ENCODE measurements at regions not wholly inside any gene's neighbourhood (a gene's known extent, or its start where the extent isn't known, plus 50 kb on each side); places are given as distances from the start of the nearest gene placed in this dataset.

GRCh38 chr5:54820346-54821134, 164.9 kb downstream of the ESM1 start:
- no peak overlapping the region for H3K9ac ChIP-seq (ENCODE audit: low read length)
- no peaks in the 10 kb centered on the region for H3K36me3 ChIP-seq (ENCODE audit: control insufficient read depth, insufficient read depth, low read length)
- no peaks in the 10 kb centered on the region for H3K4me1 ChIP-seq (ENCODE audit: control insufficient read depth, insufficient read depth, low read length)
- no peak overlapping the region for H3K4me3 ChIP-seq (ENCODE audit: low read depth, low read length)
- H3K27me3 ChIP-seq (ENCODE audit: control insufficient read depth, insufficient read depth, low read length): no peaks in the 10 kb centered on the region
- no peak overlapping the region for H3K27ac ChIP-seq (ENCODE audit: low read depth, low read length)
- H3K9me3 ChIP-seq (ENCODE audit: control insufficient read depth, insufficient read depth, low read depth, low read length): no peaks in the 10 kb centered on the region

DNA sequence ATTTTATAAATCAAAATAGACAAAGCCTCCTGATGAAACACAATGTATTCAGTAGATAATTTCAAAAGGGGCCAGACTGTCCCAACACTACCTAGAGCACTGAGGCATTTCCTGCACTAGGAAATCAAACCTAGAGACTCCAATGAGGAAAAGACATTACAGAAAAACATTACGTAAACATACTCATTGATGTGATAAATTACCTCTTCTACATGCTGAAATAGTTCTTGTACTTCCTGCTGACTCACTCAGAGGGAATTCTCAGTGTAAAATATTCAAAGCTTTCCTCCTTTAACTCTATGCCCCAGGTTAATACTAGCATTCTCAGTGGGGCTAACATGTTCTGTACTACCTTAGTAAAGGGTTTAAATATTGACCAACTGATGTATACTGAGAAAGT, 178.0 kb downstream of the ESM1 start:
- Histone ChIP-seq H3K27me3 (ENCODE audit: control insufficient read depth, insufficient read depth, low read length) (no peaks in the 10 kb centered on the region), H3K27ac (ENCODE audit: low read depth, low read length) (no peak overlapping the region), H3K4me1 (ENCODE audit: control insufficient read depth, insufficient read depth, low read length) (no peaks in the 10 kb centered on the region), H3K9me3 (ENCODE audit: control insufficient read depth, insufficient read depth, low read depth, low read length) (peaks cover 34% of the 10 kb centered on the region), H3K4me3 (ENCODE audit: low read depth, low read length) (no peak overlapping the region), H3K9ac (ENCODE audit: low read length) (no peak overlapping the region), H3K36me3 (ENCODE audit: control insufficient read depth, insufficient read depth, low read length) (no peaks in the 10 kb centered on the region)

- H3K4me3 ChIP-seq (ENCODE audit: low read depth, low read length): no peak overlapping the region
- H3K27ac ChIP-seq (ENCODE audit: low read depth, low read length): no peak overlapping the region
- H3K36me3 ChIP-seq (ENCODE audit: control insufficient read depth, insufficient read depth, low read length): no peaks in the 10 kb centered on the region
- no peaks in the 10 kb centered on the region for H3K27me3 ChIP-seq (ENCODE audit: control insufficient read depth, insufficient read depth, low read length)
- H3K9ac ChIP-seq (ENCODE audit: low read length): no peak overlapping the region
- H3K9me3 ChIP-seq (ENCODE audit: control insufficient read depth, insufficient read depth, low read depth, low read length): peaks cover 15% of the 10 kb centered on the region
- H3K4me1 ChIP-seq (ENCODE audit: control insufficient read depth, insufficient read depth, low read length): no peaks in the 10 kb centered on the region
These were observed 180.9 kb downstream of the ESM1 start for GRCh38 chr5:54804521-54804920.

- H3K9ac ChIP-seq (ENCODE audit: low read length): no peak overlapping the region
These were observed 181.3 kb downstream of the ESM1 start for GRCh38 chr5:54804086-54804485.

GRCh38 chr5:54803471-54804011, 181.9 kb downstream of the ESM1 start:
- H3K4me1 ChIP-seq (ENCODE audit: control insufficient read depth, insufficient read depth, low read length): no peaks in the 10 kb centered on the region
- H3K27me3 ChIP-seq (ENCODE audit: control insufficient read depth, insufficient read depth, low read length): no peaks in the 10 kb centered on the region
- peaks cover 7% of the 10 kb centered on the region for H3K9me3 ChIP-seq (ENCODE audit: control insufficient read depth, insufficient read depth, low read depth, low read length)
- no peak overlapping the region for H3K4me3 ChIP-seq (ENCODE audit: low read depth, low read length)
- no peak overlapping the region for H3K9ac ChIP-seq (ENCODE audit: low read length)
- H3K36me3 ChIP-seq (ENCODE audit: control insufficient read depth, insufficient read depth, low read length): no peaks in the 10 kb centered on the region
- H3K27ac ChIP-seq (ENCODE audit: low read depth, low read length): no peak overlapping the region

More at GRCh38 chr5:54804086-54804485, 181.3 kb downstream of the ESM1 start:
- Histone ChIP-seq H3K4me3 (ENCODE audit: low read depth, low read length) (no peak overlapping the region), H3K36me3 (ENCODE audit: control insufficient read depth, insufficient read depth, low read length) (no peaks in the 10 kb centered on the region), H3K9me3 (ENCODE audit: control insufficient read depth, insufficient read depth, low read depth, low read length) (peaks cover 11% of the 10 kb centered on the region), H3K4me1 (ENCODE audit: control insufficient read depth, insufficient read depth, low read length) (no peaks in the 10 kb centered on the region), H3K27me3 (ENCODE audit: control insufficient read depth, insufficient read depth, low read length) (no peaks in the 10 kb centered on the region), H3K27ac (ENCODE audit: low read depth, low read length) (no peak overlapping the region)

DNA sequence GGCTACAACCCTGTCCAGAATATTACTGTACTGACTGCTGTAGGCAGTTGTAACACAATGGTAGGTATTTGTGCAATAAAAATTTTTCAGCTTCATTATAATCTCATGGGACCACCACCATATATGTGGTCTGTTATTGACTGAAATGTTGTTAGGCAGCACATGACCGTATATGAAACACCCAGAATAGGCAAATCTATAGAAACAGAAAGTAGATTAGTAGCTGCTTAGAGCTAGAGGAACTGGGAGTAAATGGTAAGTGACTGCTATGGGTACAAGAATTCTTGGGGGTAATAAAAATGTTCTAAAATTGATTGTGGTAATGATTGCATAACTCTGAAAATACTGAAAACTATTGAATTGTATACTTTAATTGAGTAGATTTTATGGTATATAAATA, 185.7 kb downstream of the ESM1 start:
- no peaks in the 10 kb centered on the region for H3K27me3 ChIP-seq (ENCODE audit: control insufficient read depth, insufficient read depth, low read length)

DNA sequence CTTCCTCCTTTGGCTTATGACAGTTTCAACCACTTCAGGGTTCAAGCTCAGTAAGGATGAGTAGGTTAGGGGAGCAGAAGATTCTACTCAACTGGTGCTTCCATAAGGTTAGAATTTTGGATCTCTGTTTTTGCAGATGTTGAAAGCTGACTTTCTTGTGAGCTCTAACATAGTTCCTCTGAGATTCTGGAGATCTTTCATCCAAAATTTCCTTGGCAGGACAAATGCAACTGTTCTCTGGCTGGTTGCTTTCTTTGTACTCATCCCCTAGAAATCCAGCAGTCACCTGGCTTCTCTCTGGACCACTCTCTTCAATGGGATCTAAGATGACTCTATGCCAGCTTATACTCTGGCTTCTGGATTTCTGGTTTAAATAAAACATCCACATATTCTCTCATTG, 189.6 kb downstream of the ESM1 start:
- Histone ChIP-seq H3K9me3 (ENCODE audit: control insufficient read depth, insufficient read depth, low read depth, low read length) (no peaks in the 10 kb centered on the region), H3K9ac (ENCODE audit: low read length) (no peak overlapping the region), H3K4me3 (ENCODE audit: low read depth, low read length) (no peak overlapping the region), H3K36me3 (ENCODE audit: control insufficient read depth, insufficient read depth, low read length) (no peaks in the 10 kb centered on the region), H3K27me3 (ENCODE audit: control insufficient read depth, insufficient read depth, low read length) (no peaks in the 10 kb centered on the region), H3K27ac (ENCODE audit: low read depth, low read length) (no peak overlapping the region), H3K4me1 (ENCODE audit: control insufficient read depth, insufficient read depth, low read length) (no peaks in the 10 kb centered on the region)

More for the DNA sequence above, 185.7 kb downstream of the ESM1 start:
- Histone ChIP-seq H3K9me3 (ENCODE audit: control insufficient read depth, insufficient read depth, low read depth, low read length) (no peaks in the 10 kb centered on the region), H3K36me3 (ENCODE audit: control insufficient read depth, insufficient read depth, low read length) (no peaks in the 10 kb centered on the region), H3K9ac (ENCODE audit: low read length) (no peak overlapping the region), H3K27ac (ENCODE audit: low read depth, low read length) (no peak overlapping the region), H3K4me1 (ENCODE audit: control insufficient read depth, insufficient read depth, low read length) (no peaks in the 10 kb centered on the region), H3K4me3 (ENCODE audit: low read depth, low read length) (no peak overlapping the region)

GRCh38 chr5:54795284-54795683, 190.1 kb downstream of the ESM1 start:
- H3K4me3 ChIP-seq (ENCODE audit: low read depth, low read length): no peak overlapping the region
- H3K27ac ChIP-seq (ENCODE audit: low read depth, low read length): no peak overlapping the region
- no peaks in the 10 kb centered on the region for H3K36me3 ChIP-seq (ENCODE audit: control insufficient read depth, insufficient read depth, low read length)
- H3K9me3 ChIP-seq (ENCODE audit: control insufficient read depth, insufficient read depth, low read depth, low read length): no peaks in the 10 kb centered on the region
- H3K27me3 ChIP-seq (ENCODE audit: control insufficient read depth, insufficient read depth, low read length): no peaks in the 10 kb centered on the region
- no peaks in the 10 kb centered on the region for H3K4me1 ChIP-seq (ENCODE audit: control insufficient read depth, insufficient read depth, low read length)
- no peak overlapping the region for H3K9ac ChIP-seq (ENCODE audit: low read length)

- no peaks in the 10 kb centered on the region for H3K27me3 ChIP-seq (ENCODE audit: control insufficient read depth, insufficient read depth, low read length)
- H3K9me3 ChIP-seq (ENCODE audit: control insufficient read depth, insufficient read depth, low read depth, low read length): no peaks in the 10 kb centered on the region
- H3K4me1 ChIP-seq (ENCODE audit: control insufficient read depth, insufficient read depth, low read length): no peaks in the 10 kb centered on the region
- no peak overlapping the region for H3K4me3 ChIP-seq (ENCODE audit: low read depth, low read length)
- no peak overlapping the region for H3K27ac ChIP-seq (ENCODE audit: low read depth, low read length)
- H3K36me3 ChIP-seq (ENCODE audit: control insufficient read depth, insufficient read depth, low read length): no peaks in the 10 kb centered on the region
- H3K9ac ChIP-seq (ENCODE audit: low read length): no peak overlapping the region
These were observed 191.0 kb downstream of the ESM1 start for GRCh38 chr5:54794135-54794975.

- Histone ChIP-seq H3K4me1 (ENCODE audit: control insufficient read depth, insufficient read depth, low read length) (no peaks in the 10 kb centered on the region), H3K36me3 (ENCODE audit: control insufficient read depth, insufficient read depth, low read length) (no peaks in the 10 kb centered on the region), H3K4me3 (ENCODE audit: low read depth, low read length) (no peak overlapping the region), H3K9me3 (ENCODE audit: control insufficient read depth, insufficient read depth, low read depth, low read length) (no peaks in the 10 kb centered on the region), H3K9ac (ENCODE audit: low read length) (no peak overlapping the region), H3K27ac (ENCODE audit: low read depth, low read length) (no peak overlapping the region), H3K27me3 (ENCODE audit: control insufficient read depth, insufficient read depth, low read length) (no peaks in the 10 kb centered on the region)
These were observed 191.8 kb downstream of the ESM1 start for GRCh38 chr5:54793468-54794134.

Data from HUES6 (cell line).